ENCODE measurements at regions not wholly inside any gene's neighbourhood (a gene's known extent, or its start where the extent isn't known, plus 50 kb on each side); places are given as distances from the start of the nearest gene placed in this dataset.

- TF ChIP-seq, protein P1, sequence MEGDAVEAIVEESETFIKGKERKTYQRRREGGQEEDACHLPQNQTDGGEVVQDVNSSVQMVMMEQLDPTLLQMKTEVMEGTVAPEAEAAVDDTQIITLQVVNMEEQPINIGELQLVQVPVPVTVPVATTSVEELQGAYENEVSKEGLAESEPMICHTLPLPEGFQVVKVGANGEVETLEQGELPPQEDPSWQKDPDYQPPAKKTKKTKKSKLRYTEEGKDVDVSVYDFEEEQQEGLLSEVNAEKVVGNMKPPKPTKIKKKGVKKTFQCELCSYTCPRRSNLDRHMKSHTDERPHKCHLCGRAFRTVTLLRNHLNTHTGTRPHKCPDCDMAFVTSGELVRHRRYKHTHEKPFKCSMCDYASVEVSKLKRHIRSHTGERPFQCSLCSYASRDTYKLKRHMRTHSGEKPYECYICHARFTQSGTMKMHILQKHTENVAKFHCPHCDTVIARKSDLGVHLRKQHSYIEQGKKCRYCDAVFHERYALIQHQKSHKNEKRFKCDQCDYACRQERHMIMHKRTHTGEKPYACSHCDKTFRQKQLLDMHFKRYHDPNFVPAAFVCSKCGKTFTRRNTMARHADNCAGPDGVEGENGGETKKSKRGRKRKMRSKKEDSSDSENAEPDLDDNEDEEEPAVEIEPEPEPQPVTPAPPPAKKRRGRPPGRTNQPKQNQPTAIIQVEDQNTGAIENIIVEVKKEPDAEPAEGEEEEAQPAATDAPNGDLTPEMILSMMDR (IDR thresholded peaks at IDR 0.05 in 4 of 5, conservative IDR thresholded peaks at IDR 0.05 in 1 of 5), result no peak
- no peak for TF ChIP-seq POLR2A (IDR thresholded peaks at IDR 0.05)
Observed at GRCh38 chr1:213661302-213661701, 326.5 kb upstream of the PROX1 start.
